GM12891 (cell line): ENCODE measurements at regions not wholly inside any gene's neighbourhood (a gene's known extent, or its start where the extent isn't known, plus 50 kb on each side); places are given as distances from the start of the nearest gene placed in this dataset.

Source experiments
- DNase-seq: peaks from one replicate; pipeline ENCODE4 v3.0.0; 2011; ENCODE audit warnings: low spot score; ENCODE audit not compliant: insufficient read length
- FAIRE-seq: peaks from 2 replicates; lab custom pipeline; 2011; peaks lifted over from hg19 to GRCh38; lab: Jason Lieb, UNC
- PAX5 ChIP-seq: IDR thresholded peaks from 2 replicates; pipeline ENCODE4 v1.6.1; 2011; ENCODE audit warnings: low read length, moderate library complexity, mild to moderate bottlenecking; ENCODE audit not compliant: insufficient read depth, severe bottlenecking
- POLR2A ChIP-seq: IDR thresholded peaks from 2 replicates; pipeline ENCODE4 v1.6.1; 2011; ENCODE audit warnings: low read depth, low read length, control low read depth
- POLR2AphosphoS5 ChIP-seq: IDR thresholded peaks from 2 replicates; pipeline ENCODE4 v1.6.1; 2011; ENCODE audit warnings: low read depth, low read length, control low read depth
- POU2F2 ChIP-seq: IDR thresholded peaks from 2 replicates; pipeline ENCODE4 v1.6.1; 2011; ENCODE audit warnings: low read depth, mild to moderate bottlenecking, control low read depth, low read length, moderate library complexity
- SPI1 ChIP-seq: IDR thresholded peaks from 2 replicates; pipeline ENCODE4 v1.6.1; 2011; ENCODE audit warnings: low read depth, low read length, control low read depth
- TAF1 ChIP-seq: IDR thresholded peaks from 2 replicates; pipeline ENCODE4 v1.6.1; 2011; ENCODE audit warnings: low read depth, low read length, control low read depth

DNA sequence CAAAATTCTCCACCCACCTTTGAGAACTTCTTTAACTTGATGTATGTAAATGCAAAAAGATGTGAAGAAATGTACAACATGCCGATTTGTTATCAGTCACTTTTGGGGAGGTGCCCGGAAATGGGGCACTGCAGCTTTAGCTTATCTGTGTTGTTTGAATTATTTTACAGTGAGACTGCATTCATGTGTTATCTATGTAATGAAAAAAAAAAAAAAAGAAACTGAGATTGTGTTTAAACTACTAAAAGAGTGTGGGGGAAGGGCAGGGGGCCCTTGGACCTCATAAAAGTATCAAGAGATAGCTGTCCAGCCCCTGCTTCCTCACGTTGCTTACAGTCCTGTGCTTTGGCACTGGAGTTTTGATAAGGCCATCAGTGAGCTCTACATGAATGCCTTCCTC is 259.4 kb downstream of the STK31 start:
- DNase-seq (no peak), FAIRE-seq (no peak)
- no peak for TF ChIP-seq PAX5
- no peak for TF ChIP-seq SPI1
- no peak for TF ChIP-seq POU2F2
- TF ChIP-seq TAF1 = no peak
- no peak for TF ChIP-seq POLR2A
- TF ChIP-seq POLR2AphosphoS5 = no peak

DNA sequence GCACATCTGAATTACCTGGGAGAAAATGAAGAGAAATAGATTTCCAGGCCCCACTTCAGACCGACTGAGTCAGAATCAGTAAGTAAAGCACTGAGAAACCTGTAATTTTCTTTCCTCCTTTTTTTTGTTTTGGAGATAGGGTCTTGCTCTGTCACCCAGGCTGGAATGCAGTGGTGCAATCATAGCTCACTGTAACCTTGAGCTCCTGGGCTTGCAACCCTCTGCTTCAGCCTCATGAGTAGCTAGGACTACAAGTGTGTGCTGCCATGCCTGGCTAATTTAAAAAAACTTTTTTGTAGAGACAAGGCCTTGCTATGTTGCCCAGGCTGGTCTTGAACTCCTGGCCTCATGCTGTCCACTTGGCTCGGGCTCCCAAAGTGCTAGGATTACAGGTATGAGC is 260.2 kb downstream of the STK31 start:
- FAIRE-seq (no peak), DNase-seq (no peak)
- TF ChIP-seq SPI1 (no peak), POU2F2 (no peak), TAF1 (no peak), PAX5 (no peak), POLR2A (no peak), POLR2AphosphoS5 (no peak)

DNA sequence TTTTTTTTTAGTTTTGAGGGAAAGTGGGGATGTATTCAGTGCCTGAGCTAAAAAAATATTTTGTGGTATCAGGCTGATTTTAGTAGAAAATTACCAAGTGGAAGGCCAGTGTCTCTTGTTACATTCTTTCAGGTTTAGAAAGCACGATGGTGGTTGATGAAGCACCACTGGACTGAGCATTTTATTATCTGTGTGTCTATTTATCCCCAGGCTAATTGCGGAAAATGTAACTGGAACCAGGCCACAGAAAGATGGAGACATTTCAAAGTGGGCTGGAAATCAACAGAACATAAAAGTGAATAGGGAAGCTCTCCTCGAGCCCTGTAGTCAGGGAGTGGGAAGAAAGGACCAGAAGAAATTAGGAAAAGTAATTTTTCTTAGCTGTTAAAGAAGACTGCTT is 261.0 kb downstream of the STK31 start:
- FAIRE-seq (no peak), DNase-seq (no peak)
- TF ChIP-seq POLR2AphosphoS5 (no peak), POLR2A (no peak), POU2F2 (no peak), PAX5 (no peak), TAF1 (no peak), SPI1 (no peak)

DNA sequence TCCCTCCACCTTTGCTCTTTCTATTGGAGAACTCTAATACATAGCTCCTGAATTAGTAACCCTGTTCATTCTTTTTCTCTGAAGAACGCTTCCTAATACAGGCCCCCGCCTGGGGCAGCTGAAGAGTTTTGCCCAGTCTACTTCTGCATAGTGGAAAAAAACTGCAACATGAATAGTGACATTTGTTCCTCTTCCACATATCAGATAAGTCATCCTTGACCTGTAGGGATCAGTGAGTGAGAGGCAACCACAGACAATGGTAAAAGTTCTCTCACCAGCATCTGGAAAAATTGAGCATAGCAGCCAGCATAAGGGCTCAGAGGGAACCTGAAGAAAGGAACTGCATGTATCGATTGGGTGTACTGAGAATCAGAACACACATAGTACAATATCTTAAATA is 262.0 kb downstream of the STK31 start:
- DNase-seq (no peak), FAIRE-seq (no peak)
- no peak for TF ChIP-seq TAF1
- TF ChIP-seq POLR2A = no peak
- TF ChIP-seq PAX5 = no peak
- TF ChIP-seq POLR2AphosphoS5 = no peak
- no peak for TF ChIP-seq SPI1
- no peak for TF ChIP-seq POU2F2

DNA sequence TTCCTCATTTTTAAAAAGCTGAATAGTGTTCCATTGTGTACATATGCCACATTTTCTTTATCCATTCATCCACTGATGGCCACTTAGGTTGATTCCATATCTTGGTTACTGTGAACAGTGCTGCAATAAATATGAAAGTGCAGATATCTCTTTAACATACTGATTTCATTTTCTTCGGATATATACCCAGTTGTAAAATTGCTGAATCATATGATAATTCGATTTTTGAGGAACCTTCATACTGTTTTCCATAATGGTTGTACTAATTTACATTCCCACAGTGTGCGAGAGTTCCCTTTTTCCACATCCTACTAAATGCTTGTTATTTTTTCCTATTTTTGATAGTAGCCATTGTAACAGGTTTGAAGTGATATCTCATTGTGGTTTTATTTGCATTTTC is 263.2 kb downstream of the STK31 start:
- DNase-seq (no peak), FAIRE-seq (no peak)
- TF ChIP-seq TAF1 (no peak), PAX5 (no peak), POLR2A (no peak), SPI1 (no peak), POU2F2 (no peak)

DNA sequence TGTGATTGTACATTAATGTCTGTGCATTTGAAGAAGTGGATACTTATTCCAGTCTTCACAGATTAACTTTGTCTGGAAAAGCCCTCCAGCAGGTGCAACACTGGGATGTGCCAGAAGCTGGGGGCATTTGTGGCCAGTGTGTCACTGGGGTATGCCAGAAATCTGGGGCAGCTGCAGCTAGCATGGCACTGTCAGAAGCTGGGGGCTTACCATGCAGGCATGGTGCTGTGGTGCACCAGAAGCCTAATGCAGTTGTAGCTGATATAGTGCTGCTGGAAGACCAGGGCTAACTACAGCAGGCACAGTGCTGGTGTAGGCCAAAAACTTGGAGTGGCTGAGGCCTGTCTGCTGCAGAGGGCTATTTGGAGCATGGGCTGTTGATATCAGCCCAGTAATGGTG is 270.1 kb downstream of the STK31 start:
- TF ChIP-seq POLR2A (no peak), POLR2AphosphoS5 (no peak), TAF1 (no peak), POU2F2 (no peak), SPI1 (no peak), PAX5 (no peak)
- DNase-seq (no peak), FAIRE-seq (no peak)

DNA sequence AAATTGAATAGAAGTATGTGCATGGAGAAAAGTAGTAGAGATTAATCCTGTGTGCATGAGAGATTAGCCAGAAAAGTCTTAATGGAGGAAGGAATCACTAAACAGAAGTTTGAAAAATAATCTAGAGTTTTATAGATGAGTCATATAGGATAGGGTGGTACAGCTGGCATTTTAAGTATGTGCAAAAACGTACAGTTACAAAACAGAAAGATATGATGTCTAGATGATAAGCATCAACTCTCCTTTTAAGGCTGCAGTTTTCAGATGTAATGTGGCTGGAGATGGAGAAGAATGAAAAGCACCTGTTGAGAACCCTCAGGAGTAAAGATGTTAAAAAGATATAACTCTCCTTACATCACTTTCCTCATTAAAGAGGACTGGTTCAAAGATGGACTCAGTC is 271.3 kb downstream of the STK31 start:
- DNase-seq (no peak), FAIRE-seq (no peak)
- TF ChIP-seq POLR2AphosphoS5 (no peak), SPI1 (no peak), TAF1 (no peak), POLR2A (no peak), PAX5 (no peak), POU2F2 (no peak)

DNA sequence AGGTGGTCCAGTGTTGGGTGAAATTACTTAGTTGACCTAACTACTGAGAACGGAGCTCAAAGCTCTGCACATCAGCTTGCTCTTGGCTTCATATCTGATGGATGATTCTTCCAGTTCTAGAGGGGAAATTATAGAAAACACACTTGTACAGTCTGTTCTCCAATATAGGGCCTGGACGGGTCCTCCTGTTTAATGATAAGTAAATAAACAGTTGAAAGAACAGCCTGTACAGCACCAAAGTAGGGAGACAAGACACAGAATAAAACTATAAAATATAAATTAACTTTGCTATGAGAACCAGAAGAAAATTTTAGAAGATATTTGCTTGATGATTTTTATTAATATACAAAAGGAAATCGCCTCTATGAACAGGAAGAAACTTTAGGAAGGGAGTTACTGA is 271.7 kb downstream of the STK31 start:
- no peak for DNase-seq
- no peak for FAIRE-seq
- TF ChIP-seq SPI1 (no peak), POLR2AphosphoS5 (no peak), TAF1 (no peak)

DNA sequence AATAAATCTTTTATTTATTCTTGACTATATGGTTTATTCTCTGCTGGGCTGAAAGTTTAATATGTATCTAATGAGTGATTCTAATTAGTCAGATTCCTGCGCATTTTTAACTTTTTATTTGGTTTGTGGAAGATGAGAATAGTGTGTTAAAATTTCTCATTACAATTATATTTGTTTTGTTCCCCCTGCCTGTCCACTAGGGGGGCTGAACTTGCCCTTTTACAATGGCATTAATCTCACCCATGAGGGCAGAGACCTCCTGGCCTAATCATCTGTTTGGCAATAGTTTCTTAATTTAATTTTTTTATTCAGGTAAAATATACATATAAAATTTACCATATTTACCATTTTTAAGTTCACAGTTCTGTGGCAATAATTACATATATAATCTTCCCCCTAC is 278.5 kb upstream of the NPY start:
- FAIRE-seq = no peak
- no peak for TF ChIP-seq TAF1
- no peak for TF ChIP-seq SPI1
- no peak for TF ChIP-seq POLR2A
- no peak for TF ChIP-seq PAX5
- no peak for TF ChIP-seq POU2F2
- TF ChIP-seq POLR2AphosphoS5 = no peak
- no peak for DNase-seq

DNA sequence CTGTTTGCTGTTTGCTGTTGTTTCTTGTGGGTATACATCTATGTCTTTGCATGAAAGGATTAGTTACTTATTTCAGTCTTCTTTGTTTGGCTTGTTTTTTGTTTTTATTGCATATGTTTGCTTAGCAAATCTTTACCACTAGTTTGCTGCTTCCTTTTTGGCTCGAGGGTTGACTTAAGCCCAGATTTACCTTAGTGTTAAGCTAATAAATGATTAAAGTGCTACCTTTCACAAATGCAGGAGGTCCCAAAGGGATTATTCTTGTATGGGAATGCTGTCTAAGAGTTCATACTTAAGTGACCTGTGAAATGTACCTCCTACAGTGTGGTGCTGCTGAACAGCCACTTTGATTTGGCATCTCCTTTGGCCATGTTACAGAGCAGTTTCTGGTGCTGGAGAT is 273.5 kb upstream of the NPY start:
- FAIRE-seq (no peak), DNase-seq (no peak)
- TF ChIP-seq POU2F2 = no peak
- no peak for TF ChIP-seq TAF1
- TF ChIP-seq POLR2A = no peak
- no peak for TF ChIP-seq POLR2AphosphoS5
- no peak for TF ChIP-seq SPI1
- no peak for TF ChIP-seq PAX5
